SK-N-SH treated with all-trans-retinoic acid at 6 μM for 48 hours (cell line): ENCODE measurements at regions not wholly inside any gene's neighbourhood (a gene's known extent, or its start where the extent isn't known, plus 50 kb on each side); places are given as distances from the start of the nearest gene placed in this dataset.

Source experiments
- ARNTL ChIP-seq: fragments of 450-650 bp; formaldehyde crosslinking; IDR thresholded peaks from 2 replicates; pipeline ENCODE4 v1.5.0; 2020; ENCODE audit warnings: low read depth, mild to moderate bottlenecking, moderate library complexity, borderline replicate concordance
- CSDC2 ChIP-seq: fragments of 250-450 bp; sonication (Bioruptor Pico); IDR thresholded peaks from 2 replicates; pipeline ENCODE4 v1.5.0; 2020; ENCODE audit warnings: mild to moderate bottlenecking, moderate library complexity
- PPARA ChIP-seq: fragments of 250-450 bp; sonication (Bioruptor Pico); IDR thresholded peaks from 2 replicates; pipeline ENCODE4 v1.5.0; 2020; ENCODE audit warnings: mild to moderate bottlenecking, borderline replicate concordance
- SNAI2 ChIP-seq: fragments of 250-450 bp; sonication (Bioruptor Pico); IDR thresholded peaks from 2 replicates; pipeline ENCODE4 v1.5.0; 2020; ENCODE audit warnings: mild to moderate bottlenecking, moderate library complexity
- TCF4 ChIP-seq: fragments of 250-450 bp; sonication (Bioruptor Pico); IDR thresholded peaks from 2 replicates; pipeline ENCODE4 v1.8.0; 2021; ENCODE audit warnings: mild to moderate bottlenecking, moderate library complexity, borderline replicate concordance
- ZC3H10 ChIP-seq: fragments of 250-450 bp; sonication (Bioruptor Pico); IDR thresholded peaks from 2 replicates; pipeline ENCODE4 v1.5.1; 2021; ENCODE audit warnings: mild to moderate bottlenecking, moderate library complexity
- ZFP30 ChIP-seq: fragments of 450-650 bp; formaldehyde crosslinking; IDR thresholded peaks from 2 replicates; pipeline ENCODE4 v1.5.0; 2022; ENCODE audit warnings: mild to moderate bottlenecking, moderate library complexity
- TF ChIP-seq, protein P1 (sequence below): fragments of 250-450 bp; sonication (Bioruptor Pico); IDR thresholded peaks from 2 replicates; pipeline ENCODE4 v1.5.1; 2021; ENCODE audit warnings: mild to moderate bottlenecking, moderate library complexity
- TF ChIP-seq, protein P2 (sequence below): fragments of 250-450 bp; sonication (Bioruptor Pico); IDR thresholded peaks from 2 replicates; pipeline ENCODE4 v1.8.0; 2021; ENCODE audit warnings: low read depth, mild to moderate bottlenecking, moderate library complexity, borderline replicate concordance
- TF ChIP-seq, protein P3 (sequence below): fragments of 250-450 bp; sonication (Bioruptor Pico); IDR thresholded peaks from 2 replicates; pipeline ENCODE4 v1.5.1; 2020; ENCODE audit warnings: low read depth, mild to moderate bottlenecking, moderate library complexity
- TF ChIP-seq, protein P4 (sequence below): fragments of 250-450 bp; sonication (Bioruptor Pico); IDR thresholded peaks from 2 replicates; pipeline ENCODE4 v1.8.0; 2020; ENCODE audit warnings: mild to moderate bottlenecking, moderate library complexity, borderline replicate concordance

DNA sequence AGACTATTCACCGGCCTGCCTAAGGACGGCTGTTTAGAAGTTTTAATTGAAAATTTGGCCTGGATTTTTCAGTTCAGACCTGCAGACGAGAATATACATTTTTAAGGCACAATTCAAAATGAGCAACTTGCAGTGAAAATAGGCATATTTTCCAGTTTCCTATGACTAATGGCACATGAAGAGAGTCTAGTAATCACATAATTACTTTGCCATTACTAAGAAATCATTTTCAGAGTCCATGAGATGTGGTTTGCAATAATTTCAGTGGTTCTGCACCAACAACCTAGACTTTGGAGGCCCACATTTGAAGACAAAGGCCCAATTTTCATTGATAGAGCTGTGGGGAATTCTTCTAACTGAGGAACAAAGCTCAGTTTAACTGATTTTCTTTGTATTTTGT lies 205.3 kb downstream of the SOX2 start:
- TF ChIP-seq, protein P1, sequence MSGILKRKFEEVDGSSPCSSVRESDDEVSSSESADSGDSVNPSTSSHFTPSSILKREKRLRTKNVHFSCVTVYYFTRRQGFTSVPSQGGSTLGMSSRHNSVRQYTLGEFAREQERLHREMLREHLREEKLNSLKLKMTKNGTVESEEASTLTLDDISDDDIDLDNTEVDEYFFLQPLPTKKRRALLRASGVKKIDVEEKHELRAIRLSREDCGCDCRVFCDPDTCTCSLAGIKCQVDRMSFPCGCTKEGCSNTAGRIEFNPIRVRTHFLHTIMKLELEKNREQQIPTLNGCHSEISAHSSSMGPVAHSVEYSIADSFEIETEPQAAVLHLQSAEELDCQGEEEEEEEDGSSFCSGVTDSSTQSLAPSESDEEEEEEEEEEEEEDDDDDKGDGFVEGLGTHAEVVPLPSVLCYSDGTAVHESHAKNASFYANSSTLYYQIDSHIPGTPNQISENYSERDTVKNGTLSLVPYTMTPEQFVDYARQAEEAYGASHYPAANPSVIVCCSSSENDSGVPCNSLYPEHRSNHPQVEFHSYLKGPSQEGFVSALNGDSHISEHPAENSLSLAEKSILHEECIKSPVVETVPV (CRISPR knock-in tag), result no peak
- TF ChIP-seq CSDC2 (no peak), ZC3H10 (no peak), SNAI2 (CRISPR knock-in tag) (no peak), TCF4 (CRISPR knock-in tag) (no peak), ZFP30 (CRISPR knock-in tag) (no peak), PPARA (CRISPR knock-in tag) (no peak), ARNTL (no peak)
- TF ChIP-seq, protein P2, sequence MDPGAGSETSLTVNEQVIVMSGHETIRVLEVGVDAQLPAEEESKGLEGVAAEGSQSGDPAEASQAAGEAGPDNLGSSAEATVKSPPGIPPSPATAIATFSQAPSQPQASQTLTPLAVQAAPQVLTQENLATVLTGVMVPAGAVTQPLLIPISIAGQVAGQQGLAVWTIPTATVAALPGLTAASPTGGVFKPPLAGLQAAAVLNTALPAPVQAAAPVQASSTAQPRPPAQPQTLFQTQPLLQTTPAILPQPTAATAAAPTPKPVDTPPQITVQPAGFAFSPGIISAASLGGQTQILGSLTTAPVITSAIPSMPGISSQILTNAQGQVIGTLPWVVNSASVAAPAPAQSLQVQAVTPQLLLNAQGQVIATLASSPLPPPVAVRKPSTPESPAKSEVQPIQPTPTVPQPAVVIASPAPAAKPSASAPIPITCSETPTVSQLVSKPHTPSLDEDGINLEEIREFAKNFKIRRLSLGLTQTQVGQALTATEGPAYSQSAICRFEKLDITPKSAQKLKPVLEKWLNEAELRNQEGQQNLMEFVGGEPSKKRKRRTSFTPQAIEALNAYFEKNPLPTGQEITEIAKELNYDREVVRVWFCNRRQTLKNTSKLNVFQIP (CRISPR knock-in tag), result no peak
- TF ChIP-seq, protein P3, sequence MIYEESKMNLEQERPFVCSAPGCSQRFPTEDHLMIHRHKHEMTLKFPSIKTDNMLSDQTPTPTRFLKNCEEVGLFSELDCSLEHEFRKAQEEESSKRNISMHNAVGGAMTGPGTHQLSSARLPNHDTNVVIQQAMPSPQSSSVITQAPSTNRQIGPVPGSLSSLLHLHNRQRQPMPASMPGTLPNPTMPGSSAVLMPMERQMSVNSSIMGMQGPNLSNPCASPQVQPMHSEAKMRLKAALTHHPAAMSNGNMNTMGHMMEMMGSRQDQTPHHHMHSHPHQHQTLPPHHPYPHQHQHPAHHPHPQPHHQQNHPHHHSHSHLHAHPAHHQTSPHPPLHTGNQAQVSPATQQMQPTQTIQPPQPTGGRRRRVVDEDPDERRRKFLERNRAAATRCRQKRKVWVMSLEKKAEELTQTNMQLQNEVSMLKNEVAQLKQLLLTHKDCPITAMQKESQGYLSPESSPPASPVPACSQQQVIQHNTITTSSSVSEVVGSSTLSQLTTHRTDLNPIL (CRISPR knock-in tag), result no peak
- TF ChIP-seq, protein P4, sequence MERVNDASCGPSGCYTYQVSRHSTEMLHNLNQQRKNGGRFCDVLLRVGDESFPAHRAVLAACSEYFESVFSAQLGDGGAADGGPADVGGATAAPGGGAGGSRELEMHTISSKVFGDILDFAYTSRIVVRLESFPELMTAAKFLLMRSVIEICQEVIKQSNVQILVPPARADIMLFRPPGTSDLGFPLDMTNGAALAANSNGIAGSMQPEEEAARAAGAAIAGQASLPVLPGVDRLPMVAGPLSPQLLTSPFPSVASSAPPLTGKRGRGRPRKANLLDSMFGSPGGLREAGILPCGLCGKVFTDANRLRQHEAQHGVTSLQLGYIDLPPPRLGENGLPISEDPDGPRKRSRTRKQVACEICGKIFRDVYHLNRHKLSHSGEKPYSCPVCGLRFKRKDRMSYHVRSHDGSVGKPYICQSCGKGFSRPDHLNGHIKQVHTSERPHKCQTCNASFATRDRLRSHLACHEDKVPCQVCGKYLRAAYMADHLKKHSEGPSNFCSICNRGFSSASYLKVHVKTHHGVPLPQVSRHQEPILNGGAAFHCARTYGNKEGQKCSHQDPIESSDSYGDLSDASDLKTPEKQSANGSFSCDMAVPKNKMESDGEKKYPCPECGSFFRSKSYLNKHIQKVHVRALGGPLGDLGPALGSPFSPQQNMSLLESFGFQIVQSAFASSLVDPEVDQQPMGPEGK, result no peak
